AG09319 (cell line): ENCODE measurements at regions not wholly inside any gene's neighbourhood (a gene's known extent, or its start where the extent isn't known, plus 50 kb on each side); places are given as distances from the start of the nearest gene placed in this dataset.

Experiments used
- DNase-seq: peaks from one replicate; pipeline ENCODE4 v3.0.0-alpha.2; 2010; ENCODE audit warnings: low read depth; ENCODE audit errors: extremely low read depth
- TF ChIP-seq, protein P1 (sequence below): IDR thresholded peaks from 2 replicates; pipeline ENCODE4 v1.5.1; 2011; ENCODE audit warnings: low read depth, mild to moderate bottlenecking, inconsistent platforms, low read length, moderate library complexity

DNA sequence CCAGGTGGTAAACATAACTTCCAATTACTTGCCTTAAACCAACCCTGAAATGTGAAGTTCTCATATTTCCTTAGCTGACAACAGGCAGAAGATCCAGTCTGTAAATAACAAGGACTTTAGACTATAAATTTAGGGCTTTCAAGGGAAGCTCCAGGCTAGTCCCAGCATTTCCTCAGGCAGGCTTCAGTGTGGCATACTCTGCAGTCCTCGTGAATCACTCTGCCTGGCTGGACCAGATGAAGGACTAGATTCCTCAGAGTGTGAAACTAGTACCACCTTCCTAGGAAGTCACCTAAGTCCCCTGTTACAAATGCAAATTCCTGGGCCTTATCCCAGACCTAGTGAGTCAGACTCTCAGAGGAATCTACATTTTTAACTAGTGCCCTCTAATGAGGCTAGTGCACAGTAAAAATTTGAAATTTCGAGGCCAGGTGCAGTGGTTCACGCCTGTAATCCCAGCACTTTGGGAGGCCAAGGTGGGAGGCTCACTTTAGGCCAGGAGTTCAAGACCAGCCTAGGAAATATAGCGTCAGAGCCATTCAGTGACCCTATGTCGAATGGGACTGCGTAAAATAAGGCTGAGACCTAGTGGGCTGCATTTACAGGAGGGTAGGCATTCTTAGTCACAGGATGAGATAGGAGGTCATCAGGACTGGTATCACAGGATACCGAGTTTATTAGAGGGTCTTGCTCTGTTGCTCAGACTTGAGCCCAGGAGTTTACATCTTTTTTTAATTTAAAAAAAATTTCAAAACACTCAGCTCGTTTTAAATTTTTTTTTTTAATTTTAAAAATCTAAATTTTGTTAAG lies 279.6 kb upstream of the JARID2 start:
- TF ChIP-seq, protein P1, sequence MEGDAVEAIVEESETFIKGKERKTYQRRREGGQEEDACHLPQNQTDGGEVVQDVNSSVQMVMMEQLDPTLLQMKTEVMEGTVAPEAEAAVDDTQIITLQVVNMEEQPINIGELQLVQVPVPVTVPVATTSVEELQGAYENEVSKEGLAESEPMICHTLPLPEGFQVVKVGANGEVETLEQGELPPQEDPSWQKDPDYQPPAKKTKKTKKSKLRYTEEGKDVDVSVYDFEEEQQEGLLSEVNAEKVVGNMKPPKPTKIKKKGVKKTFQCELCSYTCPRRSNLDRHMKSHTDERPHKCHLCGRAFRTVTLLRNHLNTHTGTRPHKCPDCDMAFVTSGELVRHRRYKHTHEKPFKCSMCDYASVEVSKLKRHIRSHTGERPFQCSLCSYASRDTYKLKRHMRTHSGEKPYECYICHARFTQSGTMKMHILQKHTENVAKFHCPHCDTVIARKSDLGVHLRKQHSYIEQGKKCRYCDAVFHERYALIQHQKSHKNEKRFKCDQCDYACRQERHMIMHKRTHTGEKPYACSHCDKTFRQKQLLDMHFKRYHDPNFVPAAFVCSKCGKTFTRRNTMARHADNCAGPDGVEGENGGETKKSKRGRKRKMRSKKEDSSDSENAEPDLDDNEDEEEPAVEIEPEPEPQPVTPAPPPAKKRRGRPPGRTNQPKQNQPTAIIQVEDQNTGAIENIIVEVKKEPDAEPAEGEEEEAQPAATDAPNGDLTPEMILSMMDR: no peak

DNA sequence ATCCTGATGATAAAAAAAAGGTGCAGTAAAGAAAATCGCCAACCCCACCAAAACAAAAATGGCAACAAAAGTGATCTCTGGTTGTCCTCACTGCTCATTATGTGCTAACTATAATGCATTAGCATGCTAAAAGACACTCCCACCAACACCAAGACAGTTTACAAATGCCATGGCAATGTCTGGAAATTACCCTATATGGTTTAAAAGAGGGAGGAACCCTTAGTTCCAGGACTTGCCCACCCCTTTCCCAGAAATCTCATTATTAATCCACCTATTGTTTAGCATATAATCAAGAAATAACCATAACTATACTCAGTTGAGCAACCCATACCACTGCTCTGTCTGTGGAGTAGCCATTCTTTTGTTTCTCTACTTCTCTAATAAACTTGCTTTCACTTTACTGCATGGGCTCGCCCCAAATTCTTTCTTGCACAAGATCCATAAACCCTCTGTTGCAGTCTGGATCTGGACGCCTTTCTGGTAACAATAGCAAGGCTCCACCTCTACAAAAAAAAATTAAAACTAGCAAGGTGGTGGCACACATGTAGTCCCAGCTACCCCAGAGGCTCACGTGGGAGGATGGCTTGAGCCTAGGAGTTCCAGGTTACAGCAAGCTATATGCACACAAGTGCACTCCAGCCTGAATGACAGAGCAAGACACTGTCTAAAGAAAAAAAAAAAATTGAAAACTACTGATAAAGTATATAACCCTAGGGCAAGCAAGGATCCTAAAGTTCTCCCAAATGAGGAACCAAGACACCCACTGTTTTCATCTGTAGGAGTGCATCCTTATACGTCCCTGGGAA lies 278.8 kb upstream of the JARID2 start:
- DNase-seq: no peak
- TF ChIP-seq, protein P1: no peak

More for the DNA sequence above, 279.6 kb upstream of the JARID2 start:
- no peak for DNase-seq

DNA sequence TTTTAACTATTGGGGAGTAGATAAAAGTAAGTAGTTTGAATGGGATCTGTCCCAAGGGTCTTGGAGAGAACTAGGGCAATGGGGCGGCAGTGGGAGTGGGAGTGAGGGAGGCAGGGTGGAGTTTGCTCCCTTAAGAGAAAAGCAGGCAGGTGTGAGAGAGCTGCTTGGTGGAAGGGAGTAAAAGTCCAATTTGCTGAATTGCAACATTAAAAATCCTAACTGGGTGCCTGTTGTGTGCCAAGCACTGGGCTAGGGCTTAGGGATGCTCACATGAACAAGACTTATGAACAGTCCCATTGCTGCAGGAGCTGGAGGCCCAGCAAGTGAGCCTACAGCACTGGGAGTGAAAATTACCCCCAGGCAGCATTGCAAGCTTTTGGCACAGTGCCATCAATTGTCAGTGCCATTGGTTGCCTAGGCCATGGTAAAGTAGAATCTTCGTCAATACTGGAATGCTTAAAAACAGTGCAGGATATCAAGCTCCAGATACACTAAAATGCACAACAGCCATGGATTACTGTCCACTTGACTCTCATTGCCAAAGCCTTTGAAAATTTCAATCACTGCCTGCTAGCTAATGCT lies 277.7 kb upstream of the JARID2 start:
- TF ChIP-seq, protein P1: no peak

DNA sequence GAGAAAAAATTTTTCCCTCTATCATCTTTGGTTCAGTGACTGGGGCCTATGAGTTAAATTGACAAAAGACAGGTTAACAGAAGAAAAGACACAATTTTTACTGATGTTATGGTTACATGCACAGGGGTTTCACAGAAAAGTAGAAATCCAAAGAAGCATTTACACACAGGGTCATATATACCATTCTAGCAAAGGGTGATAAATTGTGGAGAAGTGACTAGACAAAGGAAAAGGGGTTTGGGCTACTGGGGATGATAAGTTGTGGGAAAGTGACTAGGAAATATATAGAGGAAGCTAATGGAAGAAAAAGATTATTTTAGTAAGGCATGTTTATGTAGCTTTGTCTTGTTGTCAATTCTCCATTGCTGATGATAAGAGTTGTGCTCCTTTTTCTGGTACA lies 276.7 kb upstream of the JARID2 start:
- no peak for DNase-seq
- TF ChIP-seq, protein P1: no peak

More for the DNA sequence above, 277.7 kb upstream of the JARID2 start:
- DNase-seq: no peak

DNA sequence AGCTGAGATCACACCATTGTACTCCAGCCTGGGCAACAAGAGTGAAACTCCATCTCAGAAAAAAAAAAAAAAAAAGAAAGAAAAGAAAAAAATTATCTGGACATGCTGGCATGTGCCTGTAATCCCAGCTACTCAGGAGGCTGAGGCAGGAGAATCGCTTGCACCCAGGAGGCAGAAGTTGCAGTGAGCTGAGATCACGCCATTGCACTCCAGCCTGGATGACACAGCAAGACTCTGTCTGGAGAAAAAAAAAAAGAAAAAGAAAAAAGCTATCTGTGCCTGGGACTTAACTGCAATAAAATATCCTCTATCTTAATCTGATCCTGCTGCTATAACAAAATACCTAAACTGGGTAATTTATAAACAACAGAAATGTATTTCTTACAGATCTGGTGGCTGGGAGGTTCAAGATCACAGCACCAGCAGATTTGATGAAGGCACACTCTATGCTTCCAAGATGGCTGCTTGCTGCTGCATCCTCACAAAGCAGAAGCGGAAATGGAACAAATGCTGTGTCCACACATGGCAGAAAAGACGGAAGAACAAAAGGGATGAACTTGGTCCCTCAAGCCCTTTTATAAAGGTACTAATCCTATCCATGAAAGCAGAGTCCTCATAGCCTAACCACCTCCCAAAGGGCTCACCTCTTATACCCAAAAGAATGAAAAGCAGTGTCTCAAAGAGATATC lies 273.3 kb upstream of the JARID2 start:
- DNase-seq: no peak
- TF ChIP-seq, protein P1: no peak

DNA sequence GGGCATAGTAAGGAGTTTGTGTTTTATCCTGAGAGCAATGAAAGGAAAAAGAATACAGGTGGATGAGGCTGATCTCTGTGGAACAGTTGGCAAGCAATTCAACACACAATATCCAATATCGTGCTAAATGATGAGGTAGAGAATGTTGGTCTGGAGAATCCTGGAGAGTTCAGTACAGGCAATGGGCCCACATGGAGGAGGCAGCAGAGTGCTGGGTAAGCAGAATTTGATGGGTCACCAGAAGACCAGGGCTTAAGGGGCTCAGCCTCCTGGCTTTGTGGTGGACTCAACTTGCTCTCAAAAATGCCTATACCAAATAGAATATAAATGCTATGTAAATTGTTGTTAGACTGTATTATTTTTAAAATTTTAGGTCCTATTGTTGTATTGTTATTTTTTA lies 271.5 kb upstream of the JARID2 start:
- DNase-seq: no peak
- TF ChIP-seq, protein P1: no peak
